ENCODE measurements at regions not wholly inside any gene's neighbourhood (a gene's known extent, or its start where the extent isn't known, plus 50 kb on each side); places are given as distances from the start of the nearest gene placed in this dataset.

DNA sequence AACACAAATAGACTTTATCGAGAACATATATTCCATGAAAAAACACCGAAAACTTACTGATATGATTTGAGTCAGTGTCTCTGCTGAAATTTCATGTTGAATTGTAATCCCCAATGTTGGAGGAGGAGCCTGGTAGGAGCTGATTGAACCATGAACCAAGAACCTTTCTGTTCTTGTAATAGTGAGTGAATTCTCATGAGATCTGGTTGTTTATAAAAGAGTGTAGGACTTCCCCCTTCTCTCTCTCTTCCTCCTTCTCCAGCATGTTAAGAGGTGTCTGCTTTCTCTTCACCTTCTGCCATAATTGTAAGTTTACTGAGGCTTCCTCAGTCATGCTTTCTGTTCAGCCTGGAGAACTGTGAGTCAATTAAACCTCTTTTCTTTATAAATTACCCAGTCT lies 1289.3 kb upstream of the CITED2 start:
- H3F3A ChIP-seq (ENCODE audit: insufficient read depth, low read length, poor library complexity, severe bottlenecking), result no peaks in the 10 kb centered on the region
- no peaks in the 10 kb centered on the region for H3K9me2 ChIP-seq (ENCODE audit: insufficient read depth, low read length)
- no peak overlapping the region for H2AFZ ChIP-seq (ENCODE audit: low read depth, low read length)
- no peaks in the 10 kb centered on the region for H4K20me1 ChIP-seq (ENCODE audit: insufficient read depth)
- no peaks in the 10 kb centered on the region for H3K27me3 ChIP-seq (ENCODE audit: insufficient read depth, low read depth, low read length)
- H3K4me2 ChIP-seq (ENCODE audit: low read length), result no peak overlapping the region
- H3K36me3 ChIP-seq (ENCODE audit: insufficient read depth, low read length), result no peaks in the 10 kb centered on the region
- H3K9ac ChIP-seq (ENCODE audit: low read length), result no peak overlapping the region
- no peaks in the 10 kb centered on the region for H3K9me3 ChIP-seq (ENCODE audit: low read length)
- TF ChIP-seq, protein P1, sequence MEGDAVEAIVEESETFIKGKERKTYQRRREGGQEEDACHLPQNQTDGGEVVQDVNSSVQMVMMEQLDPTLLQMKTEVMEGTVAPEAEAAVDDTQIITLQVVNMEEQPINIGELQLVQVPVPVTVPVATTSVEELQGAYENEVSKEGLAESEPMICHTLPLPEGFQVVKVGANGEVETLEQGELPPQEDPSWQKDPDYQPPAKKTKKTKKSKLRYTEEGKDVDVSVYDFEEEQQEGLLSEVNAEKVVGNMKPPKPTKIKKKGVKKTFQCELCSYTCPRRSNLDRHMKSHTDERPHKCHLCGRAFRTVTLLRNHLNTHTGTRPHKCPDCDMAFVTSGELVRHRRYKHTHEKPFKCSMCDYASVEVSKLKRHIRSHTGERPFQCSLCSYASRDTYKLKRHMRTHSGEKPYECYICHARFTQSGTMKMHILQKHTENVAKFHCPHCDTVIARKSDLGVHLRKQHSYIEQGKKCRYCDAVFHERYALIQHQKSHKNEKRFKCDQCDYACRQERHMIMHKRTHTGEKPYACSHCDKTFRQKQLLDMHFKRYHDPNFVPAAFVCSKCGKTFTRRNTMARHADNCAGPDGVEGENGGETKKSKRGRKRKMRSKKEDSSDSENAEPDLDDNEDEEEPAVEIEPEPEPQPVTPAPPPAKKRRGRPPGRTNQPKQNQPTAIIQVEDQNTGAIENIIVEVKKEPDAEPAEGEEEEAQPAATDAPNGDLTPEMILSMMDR (IDR thresholded peaks at IDR 0.05; ENCODE audit: poor library complexity, severe bottlenecking), result no peak
- TF ChIP-seq, protein P2, sequence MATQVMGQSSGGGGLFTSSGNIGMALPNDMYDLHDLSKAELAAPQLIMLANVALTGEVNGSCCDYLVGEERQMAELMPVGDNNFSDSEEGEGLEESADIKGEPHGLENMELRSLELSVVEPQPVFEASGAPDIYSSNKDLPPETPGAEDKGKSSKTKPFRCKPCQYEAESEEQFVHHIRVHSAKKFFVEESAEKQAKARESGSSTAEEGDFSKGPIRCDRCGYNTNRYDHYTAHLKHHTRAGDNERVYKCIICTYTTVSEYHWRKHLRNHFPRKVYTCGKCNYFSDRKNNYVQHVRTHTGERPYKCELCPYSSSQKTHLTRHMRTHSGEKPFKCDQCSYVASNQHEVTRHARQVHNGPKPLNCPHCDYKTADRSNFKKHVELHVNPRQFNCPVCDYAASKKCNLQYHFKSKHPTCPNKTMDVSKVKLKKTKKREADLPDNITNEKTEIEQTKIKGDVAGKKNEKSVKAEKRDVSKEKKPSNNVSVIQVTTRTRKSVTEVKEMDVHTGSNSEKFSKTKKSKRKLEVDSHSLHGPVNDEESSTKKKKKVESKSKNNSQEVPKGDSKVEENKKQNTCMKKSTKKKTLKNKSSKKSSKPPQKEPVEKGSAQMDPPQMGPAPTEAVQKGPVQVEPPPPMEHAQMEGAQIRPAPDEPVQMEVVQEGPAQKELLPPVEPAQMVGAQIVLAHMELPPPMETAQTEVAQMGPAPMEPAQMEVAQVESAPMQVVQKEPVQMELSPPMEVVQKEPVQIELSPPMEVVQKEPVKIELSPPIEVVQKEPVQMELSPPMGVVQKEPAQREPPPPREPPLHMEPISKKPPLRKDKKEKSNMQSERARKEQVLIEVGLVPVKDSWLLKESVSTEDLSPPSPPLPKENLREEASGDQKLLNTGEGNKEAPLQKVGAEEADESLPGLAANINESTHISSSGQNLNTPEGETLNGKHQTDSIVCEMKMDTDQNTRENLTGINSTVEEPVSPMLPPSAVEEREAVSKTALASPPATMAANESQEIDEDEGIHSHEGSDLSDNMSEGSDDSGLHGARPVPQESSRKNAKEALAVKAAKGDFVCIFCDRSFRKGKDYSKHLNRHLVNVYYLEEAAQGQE (IDR thresholded peaks at IDR 0.05; ENCODE audit: borderline replicate concordance), result no peak
- TF ChIP-seq POLR2AphosphoS5 (IDR thresholded peaks at IDR 0.05) (no peak), EZH2 (IDR thresholded peaks at IDR 0.05; ENCODE audit: borderline replicate concordance, insufficient read depth, low read length, poor library complexity, severe bottlenecking) (no peak), SMC3 (conservative IDR thresholded peaks at IDR 0.05; ENCODE audit: poor library complexity) (no peak), MXI1 (conservative IDR thresholded peaks at IDR 0.05; ENCODE audit: poor library complexity, severe bottlenecking) (no peak), RAD21 (conservative IDR thresholded peaks at IDR 0.05) (no peak)
- H3K79me2 ChIP-seq (replicated peaks; ENCODE audit: insufficient read depth, low read length), result no peaks in the 10 kb centered on the region
- H3K27ac ChIP-seq (ENCODE audit: low read length), result no peak overlapping the region
- H3K4me3 ChIP-seq (ENCODE audit: low read length), result no peak overlapping the region

DNA sequence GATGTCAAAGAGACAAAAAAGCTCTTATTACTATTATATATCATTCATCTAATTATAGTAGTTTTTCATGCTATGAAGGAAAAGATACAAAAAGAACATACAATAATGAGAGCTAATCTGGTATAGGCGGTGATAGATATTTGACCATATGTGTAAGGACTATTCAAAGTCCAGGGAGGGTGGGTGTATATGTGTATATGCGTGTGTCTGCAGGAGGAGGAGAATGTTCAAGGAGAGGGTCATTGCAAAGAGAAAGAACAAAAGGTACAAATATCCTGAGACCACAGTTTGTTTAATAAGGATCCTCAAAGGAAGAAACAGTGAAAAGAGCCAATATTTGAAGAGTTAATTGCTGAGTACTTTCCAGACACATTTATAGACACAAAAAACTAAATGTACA lies 1288.6 kb upstream of the CITED2 start:
- H4K20me1 ChIP-seq (ENCODE audit: insufficient read depth), result no peaks in the 10 kb centered on the region
- H3K9me3 ChIP-seq (ENCODE audit: low read length), result no peaks in the 10 kb centered on the region
- no peak overlapping the region for H3K4me3 ChIP-seq (ENCODE audit: low read length)
- H2AFZ ChIP-seq (ENCODE audit: low read depth, low read length), result no peak overlapping the region
- H3F3A ChIP-seq (ENCODE audit: insufficient read depth, low read length, poor library complexity, severe bottlenecking), result no peaks in the 10 kb centered on the region
- H3K4me2 ChIP-seq (ENCODE audit: low read length), result no peak overlapping the region
- H3K27me3 ChIP-seq (ENCODE audit: insufficient read depth, low read depth, low read length), result no peaks in the 10 kb centered on the region
- no peaks in the 10 kb centered on the region for H3K36me3 ChIP-seq (ENCODE audit: insufficient read depth, low read length)
- H3K79me2 ChIP-seq (replicated peaks; ENCODE audit: insufficient read depth, low read length), result no peaks in the 10 kb centered on the region
- peak overlapping the region; percentile 44 for H3K27ac ChIP-seq (ENCODE audit: low read length)
- no peak overlapping the region for H3K9ac ChIP-seq (ENCODE audit: low read length)
- no peaks in the 10 kb centered on the region for H3K9me2 ChIP-seq (ENCODE audit: insufficient read depth, low read length)
- TF ChIP-seq EP300 (conservative IDR thresholded peaks at IDR 0.05; ENCODE audit: poor library complexity, severe bottlenecking) (no peak), TAF1 (IDR thresholded peaks at IDR 0.05; ENCODE audit: low read depth) (no peak), MXI1 (conservative IDR thresholded peaks at IDR 0.05; ENCODE audit: poor library complexity, severe bottlenecking) (no peak), EZH2 (IDR thresholded peaks at IDR 0.05; ENCODE audit: borderline replicate concordance, insufficient read depth, low read length, poor library complexity, severe bottlenecking) (no peak), RAD21 (conservative IDR thresholded peaks at IDR 0.05) (no peak), POLR2AphosphoS5 (IDR thresholded peaks at IDR 0.05) (no peak)
- TF ChIP-seq, protein P2 (IDR thresholded peaks at IDR 0.05; ENCODE audit: borderline replicate concordance), result no peak
- TF ChIP-seq, protein P1 (IDR thresholded peaks at IDR 0.05; ENCODE audit: poor library complexity, severe bottlenecking), result no peak

Measured in neural cell (in vitro differentiated cells).